Stimulated activated effector memory CD8-positive, alpha-beta T cell treated with anti-CD3 and anti-CD28 coated beads, Interleukin-12 subunit alpha, Interleukin-12 subunit beta, amount 100 ng/mL, for 72 hours (primary cell): ENCODE measurements at regions not wholly inside any gene's neighbourhood (a gene's known extent, or its start where the extent isn't known, plus 50 kb on each side); places are given as distances from the start of the nearest gene placed in this dataset.
A peak's percentile ranks its signal among the peaks of the same experiment; 100 is the strongest.

Experiments used
- ATAC-seq: fragments of 150-1000 bp; cut with Tn5 transposase; 2 replicates; pipeline ENCODE4 v1.10.0; 2021
- DNase-seq, 2 donors: peaks; one replicate each; pipeline ENCODE4 v3.0.0; 2021 to 2022; ENCODE audit warnings: low spot score in 2 of 2
- H3K27ac Mint-ChIP-seq: one replicate; pipeline ENCODE4 v1.8.0; 2022; ENCODE audit warnings: mild to moderate bottlenecking, mixed read lengths
- H3K36me3 Mint-ChIP-seq: one replicate; pipeline ENCODE4 v1.8.0; 2022; ENCODE audit warnings: mild to moderate bottlenecking, mixed read lengths
- H3K4me1 Mint-ChIP-seq: one replicate; pipeline ENCODE4 v1.8.0; 2022; ENCODE audit warnings: mixed read lengths
- H3K4me3 Mint-ChIP-seq: one replicate; pipeline ENCODE4 v1.8.0; 2022; ENCODE audit warnings: mild to moderate bottlenecking, mixed read lengths
- H3K9me3 Mint-ChIP-seq: one replicate; pipeline ENCODE4 v1.8.0; 2022; ENCODE audit warnings: mixed read lengths

DNA sequence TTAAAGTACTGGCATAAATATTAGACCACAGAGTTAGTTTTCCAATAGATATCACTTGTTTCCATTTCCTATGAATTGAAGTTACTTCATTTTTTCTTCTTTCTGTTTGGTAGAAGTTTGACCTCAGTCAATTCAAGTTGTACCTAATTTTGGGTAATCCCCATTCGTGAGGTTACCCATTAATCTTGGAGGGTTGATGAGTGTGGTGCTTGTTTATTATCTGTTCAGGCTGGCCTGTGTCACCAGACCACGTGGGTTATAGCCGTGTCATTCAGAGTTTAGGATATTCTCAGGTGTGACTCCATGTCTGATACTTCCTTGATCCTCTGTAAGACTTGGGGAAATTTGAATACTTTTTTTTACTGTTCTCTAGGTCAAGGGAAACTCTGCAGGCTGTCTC is 133.9 kb upstream of the TPK1 start:
- Mint-ChIP-seq H3K36me3 (no peaks in the 10 kb centered on the region), H3K27ac (no peak overlapping the region), H3K4me3 (no peak overlapping the region)

GRCh38 chr7:144960763-144961162 is 124.9 kb upstream of the TPK1 start:
- Mint-ChIP-seq H3K9me3 (peaks cover 6% of the 10 kb centered on the region), H3K4me1 (peaks cover 5% of the 10 kb centered on the region), H3K4me3 (no peak overlapping the region), H3K27ac (no peak overlapping the region), H3K36me3 (no peaks in the 10 kb centered on the region)
- ATAC-seq: no peak
- DNase-seq: no peak

More for the DNA sequence above, 133.9 kb upstream of the TPK1 start:
- DNase-seq: no peak
- no peak for ATAC-seq
- H3K9me3 Mint-ChIP-seq: no peaks in the 10 kb centered on the region
- H3K4me1 Mint-ChIP-seq: no peaks in the 10 kb centered on the region

- ATAC-seq: no peak
- H3K36me3 Mint-ChIP-seq: no peaks in the 10 kb centered on the region
Measured at GRCh38 chr7:144957998-144958397, 122.1 kb upstream of the TPK1 start.

DNA sequence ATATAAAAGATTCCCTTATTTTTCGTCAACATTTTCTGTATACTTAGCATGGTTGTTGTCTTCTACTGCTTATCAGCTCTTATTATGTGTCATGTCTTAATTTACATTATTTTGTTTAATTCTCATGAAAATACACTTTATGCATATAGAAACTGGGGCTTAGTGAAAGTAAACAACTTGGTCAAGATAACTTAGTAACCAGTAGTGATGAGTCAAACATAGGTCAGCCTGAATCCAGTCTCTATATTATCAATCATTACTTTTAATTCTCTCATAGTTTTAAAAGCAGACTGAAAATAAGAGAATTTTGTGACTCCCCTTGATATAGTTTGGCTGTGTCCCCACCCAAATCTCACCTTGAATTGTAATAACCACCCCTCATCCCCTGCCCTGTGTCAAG is 119.6 kb upstream of the TPK1 start:
- H3K4me1 Mint-ChIP-seq: peaks cover 7% of the 10 kb centered on the region
- H3K27ac Mint-ChIP-seq: no peak overlapping the region
- no peaks in the 10 kb centered on the region for H3K36me3 Mint-ChIP-seq
- peaks cover 11% of the 10 kb centered on the region for H3K9me3 Mint-ChIP-seq
- no peak for DNase-seq
- no peak for ATAC-seq
- H3K4me3 Mint-ChIP-seq: no peak overlapping the region

More at GRCh38 chr7:144957998-144958397, 122.1 kb upstream of the TPK1 start:
- no peak overlapping the region for H3K27ac Mint-ChIP-seq
- H3K4me3 Mint-ChIP-seq: no peak overlapping the region
- H3K9me3 Mint-ChIP-seq: peaks cover 11% of the 10 kb centered on the region
- peaks cover 7% of the 10 kb centered on the region for H3K4me1 Mint-ChIP-seq
- DNase-seq: no peak

DNA sequence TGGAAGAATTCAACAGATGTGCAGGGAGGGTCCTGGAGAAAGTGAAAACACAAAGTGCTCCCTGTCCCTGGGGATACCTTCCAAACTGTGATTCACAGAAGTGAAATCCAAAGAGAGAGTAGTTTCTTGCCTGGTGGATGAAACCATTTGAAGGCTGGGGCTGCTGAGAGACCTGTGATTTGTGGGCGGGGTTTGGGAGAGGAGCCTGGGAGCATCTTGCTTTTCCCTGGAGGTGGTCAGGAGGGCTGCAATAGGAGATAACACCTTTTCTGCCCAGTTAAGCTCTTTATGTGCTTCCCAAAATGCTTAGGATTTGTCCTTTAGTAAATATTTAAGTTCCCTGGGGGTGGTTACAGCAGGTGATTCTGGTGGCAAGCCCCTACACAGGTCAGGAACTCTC is 105.3 kb upstream of the TPK1 start:
- Mint-ChIP-seq H3K9me3 (no peaks in the 10 kb centered on the region), H3K27ac (no peak overlapping the region), H3K36me3 (no peaks in the 10 kb centered on the region), H3K4me3 (no peak overlapping the region), H3K4me1 (no peaks in the 10 kb centered on the region)
- ATAC-seq: no peak
- DNase-seq: no peak

- no peaks in the 10 kb centered on the region for H3K4me1 Mint-ChIP-seq
- H3K9me3 Mint-ChIP-seq: no peaks in the 10 kb centered on the region
- H3K4me3 Mint-ChIP-seq: no peak overlapping the region
- H3K27ac Mint-ChIP-seq: no peak overlapping the region
- no peaks in the 10 kb centered on the region for H3K36me3 Mint-ChIP-seq
- DNase-seq: no peak
- ATAC-seq: no peak
Measured at GRCh38 chr7:144937199-144937598, 101.3 kb upstream of the TPK1 start.

DNA sequence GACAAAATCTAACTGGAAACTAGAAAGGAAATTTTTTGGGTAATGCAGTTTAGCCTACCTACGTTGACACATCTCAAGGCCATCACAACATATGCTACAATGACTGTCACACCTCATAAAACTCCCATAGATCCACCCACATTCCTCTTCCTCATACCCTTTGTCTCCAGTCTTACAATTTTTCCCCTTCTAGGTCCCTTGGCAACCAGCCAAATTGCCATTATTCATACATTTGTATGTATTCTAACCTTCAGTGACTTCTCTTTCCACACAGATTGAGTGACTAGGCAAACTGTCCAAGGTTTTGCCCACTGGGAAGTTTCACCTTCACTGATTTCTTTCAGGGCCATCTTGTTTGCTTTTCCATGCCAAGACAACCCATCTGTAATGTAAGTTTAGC is 100.5 kb upstream of the TPK1 start:
- Mint-ChIP-seq H3K4me3 (no peak overlapping the region), H3K4me1 (no peaks in the 10 kb centered on the region), H3K9me3 (no peaks in the 10 kb centered on the region), H3K27ac (no peak overlapping the region), H3K36me3 (no peaks in the 10 kb centered on the region)
- DNase-seq: no peak
- ATAC-seq: no peak

- ATAC-seq (no peak), DNase-seq (no peak)
- Mint-ChIP-seq H3K27ac (no peak overlapping the region), H3K9me3 (no peaks in the 10 kb centered on the region), H3K4me1 (peaks cover 12% of the 10 kb centered on the region), H3K36me3 (no peaks in the 10 kb centered on the region), H3K4me3 (no peak overlapping the region)
Measured at GRCh38 chr7:144910411-144910810, 74.6 kb upstream of the TPK1 start.

DNA sequence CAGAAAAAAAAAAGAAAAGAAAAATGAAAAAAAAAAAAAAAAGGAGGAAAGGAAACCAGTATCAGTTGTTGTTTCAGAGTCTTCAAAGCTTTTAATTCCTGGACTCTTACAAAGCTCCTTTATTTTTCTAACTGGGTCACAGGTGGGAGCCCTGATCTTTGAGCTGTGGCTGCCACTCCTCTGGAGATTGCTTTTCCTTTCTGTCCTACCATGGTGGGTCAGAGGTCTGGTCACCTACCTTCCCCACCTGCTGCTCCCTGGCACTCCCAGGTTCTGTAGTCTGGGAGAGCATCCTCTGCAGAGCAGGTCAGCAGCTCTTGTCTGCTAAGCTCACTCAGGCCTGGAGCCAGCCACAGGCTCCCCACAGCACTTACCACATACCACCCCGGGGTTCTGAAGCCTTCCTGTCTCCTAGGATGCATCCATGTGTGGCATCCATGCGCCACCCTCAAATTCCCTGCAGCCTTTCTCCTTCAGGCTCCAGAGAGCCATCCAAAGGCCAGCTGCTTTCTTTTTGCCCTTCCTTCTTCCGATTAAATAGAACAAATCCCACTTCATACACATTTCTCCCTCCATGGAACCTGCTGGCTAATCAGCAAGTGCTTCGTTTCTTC is 73.2 kb upstream of the TPK1 start:
- DNase-seq: no peak

DNA sequence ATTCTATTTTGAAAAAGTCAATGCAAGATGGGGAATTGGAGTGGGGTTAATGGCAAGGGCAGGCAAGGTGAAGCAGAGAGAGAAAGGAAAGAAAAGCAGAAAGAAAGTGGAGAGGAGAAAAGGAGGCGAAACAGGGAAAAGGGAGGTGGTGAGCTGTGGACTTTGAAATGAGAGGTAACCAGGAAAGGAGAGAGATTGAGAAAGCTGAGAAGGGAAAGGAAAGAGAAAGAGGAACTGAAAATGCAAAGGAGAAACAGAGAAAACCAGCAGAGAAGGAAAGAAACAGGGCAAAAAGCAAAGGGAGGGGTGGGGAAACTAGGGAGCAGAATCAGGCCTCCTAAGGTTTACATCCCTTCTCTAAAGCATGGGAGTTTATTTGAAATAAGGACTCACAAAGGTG is 72.5 kb upstream of the TPK1 start:
- H3K4me1 Mint-ChIP-seq: peaks cover 12% of the 10 kb centered on the region
- no peaks in the 10 kb centered on the region for H3K36me3 Mint-ChIP-seq
- no peak for DNase-seq
- peak overlapping the region; percentile 4 for H3K27ac Mint-ChIP-seq
- H3K9me3 Mint-ChIP-seq: no peaks in the 10 kb centered on the region
- ATAC-seq: no peak
- H3K4me3 Mint-ChIP-seq: no peak overlapping the region

More for the DNA sequence above, 73.2 kb upstream of the TPK1 start:
- H3K4me3 Mint-ChIP-seq: no peak overlapping the region
- ATAC-seq: no peak
- no peaks in the 10 kb centered on the region for H3K36me3 Mint-ChIP-seq
- no peak overlapping the region for H3K27ac Mint-ChIP-seq
- peaks cover 12% of the 10 kb centered on the region for H3K4me1 Mint-ChIP-seq
- no peaks in the 10 kb centered on the region for H3K9me3 Mint-ChIP-seq

DNA sequence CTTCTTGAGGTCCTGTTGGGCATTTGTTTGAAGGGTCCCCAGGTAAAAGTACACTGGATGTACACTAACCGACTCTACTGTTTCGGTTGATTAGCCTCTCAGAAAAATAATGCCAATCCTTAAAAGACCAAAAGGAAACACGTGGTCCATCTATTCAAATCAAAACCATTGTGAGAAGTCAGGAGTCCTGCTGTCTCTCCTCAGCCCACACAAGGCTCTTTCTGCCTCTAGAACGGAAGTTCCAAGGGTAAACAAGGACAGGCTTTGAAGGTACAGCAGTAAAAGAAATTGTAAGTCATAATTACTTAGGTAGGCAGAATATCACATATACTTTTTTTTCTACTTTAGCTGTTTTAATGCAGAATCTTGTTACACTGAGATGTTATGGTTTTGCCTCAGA is 71.7 kb upstream of the TPK1 start:
- ATAC-seq (peak; percentile 43), DNase-seq (no peak)
- peaks cover 12% of the 10 kb centered on the region for H3K4me1 Mint-ChIP-seq
- no peaks in the 10 kb centered on the region for H3K9me3 Mint-ChIP-seq
- H3K36me3 Mint-ChIP-seq: no peaks in the 10 kb centered on the region
- H3K27ac Mint-ChIP-seq: no peak overlapping the region
- H3K4me3 Mint-ChIP-seq: no peak overlapping the region

- no peaks in the 10 kb centered on the region for H3K36me3 Mint-ChIP-seq
- DNase-seq (no peak), ATAC-seq (no peak)
- H3K27ac Mint-ChIP-seq: no peak overlapping the region
- H3K4me3 Mint-ChIP-seq: no peak overlapping the region
- peaks cover 2% of the 10 kb centered on the region for H3K4me1 Mint-ChIP-seq
- peaks cover 6% of the 10 kb centered on the region for H3K9me3 Mint-ChIP-seq
Measured at GRCh38 chr7:144903201-144903600, 67.3 kb upstream of the TPK1 start.

DNA sequence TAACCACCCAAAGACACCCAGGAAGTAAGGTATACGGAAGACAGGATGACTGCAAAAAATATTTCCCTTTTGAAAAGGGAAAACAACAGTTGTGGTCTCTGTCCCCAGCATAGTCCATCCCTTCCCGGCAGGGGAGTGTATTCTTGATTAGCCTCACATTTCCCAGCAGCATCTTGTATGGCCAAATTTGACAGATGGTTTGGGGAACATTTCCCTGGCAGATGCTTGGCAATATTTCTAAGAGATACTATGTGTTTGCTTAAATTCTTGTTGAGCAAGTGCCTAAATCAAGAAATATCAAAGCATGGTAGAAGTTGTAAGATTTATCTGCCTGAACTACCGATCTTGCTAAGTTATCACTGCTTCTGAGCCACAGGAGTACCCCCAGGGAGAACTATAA is 56.9 kb upstream of the TPK1 start:
- no peak overlapping the region for H3K27ac Mint-ChIP-seq
- no peaks in the 10 kb centered on the region for H3K4me1 Mint-ChIP-seq
- no peaks in the 10 kb centered on the region for H3K9me3 Mint-ChIP-seq
- H3K36me3 Mint-ChIP-seq: no peaks in the 10 kb centered on the region
- no peak for ATAC-seq
- DNase-seq: no peak
- H3K4me3 Mint-ChIP-seq: no peak overlapping the region
